IMR-90 (cell line): ENCODE measurements at regions not wholly inside any gene's neighbourhood (a gene's known extent, or its start where the extent isn't known, plus 50 kb on each side); places are given as distances from the start of the nearest gene placed in this dataset.

Source experiments
- ATAC-seq: fragments of 200-7000 bp; cut with Tn5 transposase; 2 replicates; pipeline ENCODE4 v1.9.1; 2020; ENCODE audit warnings: low read depth, mild to moderate bottlenecking, moderate library complexity
- BruUV-seq: library from RNA; stranded (reverse); fragments of 400-500 nt; replicated peaks from 2 replicates; lab custom pipeline; 2021; lab: Mats Ljungman, UMichigan
- CTCF ChIA-PET: fragments of 300-600 bp; formaldehyde crosslinking; extraction: SDS; loops from one replicate; lab custom pipeline; 2021; ENCODE audit warnings: antibody characterized with exemption; lab: Yijun Ruan, JAX
- POLR2A ChIA-PET: fragments of 300-600 bp; sonication (Branson Sonifier 250); formaldehyde crosslinking; loops from one replicate; lab custom pipeline; 2022; ENCODE audit warnings: antibody characterized with exemption; ENCODE audit not compliant: unreplicated experiment; lab: Charles Lee
- DNase-seq: peaks from one replicate; pipeline ENCODE4 v3.0.0; 2013
- H2AFZ ChIP-seq: replicated peaks from 2 replicates; pipeline ENCODE3; 2013; ENCODE audit warnings: low read length, mild to moderate bottlenecking; ENCODE audit not compliant: poor library complexity
- H2AK5ac ChIP-seq: 2 replicates; pipeline ENCODE4 v1.6.1; 2013; ENCODE audit warnings: low read depth, low read length, inconsistent platforms
- H2AK9ac ChIP-seq: replicated peaks from 2 replicates; pipeline ENCODE3; 2013; ENCODE audit warnings: mild to moderate bottlenecking, low read depth, low read length, moderate library complexity; ENCODE audit not compliant: poor library complexity
- H2BK120ac ChIP-seq: 2 replicates; pipeline ENCODE4 v1.6.1; 2013; ENCODE audit warnings: low read depth, low read length, inconsistent platforms
- H2BK15ac ChIP-seq: 3 replicates; pipeline ENCODE4 v1.6.1; 2013; ENCODE audit warnings: low read depth, low read length, inconsistent platforms
- H2BK20ac ChIP-seq: 2 replicates; pipeline ENCODE4 v1.6.1; 2013; ENCODE audit warnings: low read depth, mild to moderate bottlenecking, inconsistent platforms, low read length, moderate library complexity
- H2BK5ac ChIP-seq: 2 replicates; pipeline ENCODE4 v1.6.1; 2013; ENCODE audit warnings: mild to moderate bottlenecking, low read depth, low read length, inconsistent platforms; ENCODE audit not compliant: poor library complexity, severe bottlenecking
- H3K14ac ChIP-seq: replicated peaks from 2 replicates; pipeline ENCODE4 v1.6.1; 2013; ENCODE audit warnings: low read depth, low read length, inconsistent platforms
- H3K18ac ChIP-seq: 2 replicates; pipeline ENCODE4 v1.6.1; 2013; ENCODE audit warnings: low read depth, low read length, control low read depth
- H3K23ac ChIP-seq: 2 replicates; pipeline ENCODE4 v1.6.1; 2013; ENCODE audit warnings: low read depth, low read length, inconsistent platforms
- H3K27ac ChIP-seq: 2 replicates; pipeline ENCODE4 v1.5.1; 2013; ENCODE audit warnings: mild to moderate bottlenecking, control low read depth, low read length; ENCODE audit not compliant: insufficient read depth
- H3K27me3 ChIP-seq: 2 replicates; pipeline ENCODE4 v1.6.1; 2013; ENCODE audit warnings: low read length; ENCODE audit not compliant: control insufficient read depth, insufficient read depth
- H3K36me3 ChIP-seq: 2 replicates; pipeline ENCODE4 v1.6.1; 2013; ENCODE audit warnings: low read length, mixed read lengths; ENCODE audit not compliant: control insufficient read depth, insufficient read depth
- H3K4ac ChIP-seq: 2 replicates; pipeline ENCODE4 v1.6.1; 2013; ENCODE audit warnings: low read depth, low read length, inconsistent platforms
- H3K4me1 ChIP-seq: 2 replicates; pipeline ENCODE4 v1.6.1; 2013; ENCODE audit warnings: low read length, mixed read lengths; ENCODE audit not compliant: control insufficient read depth, insufficient read depth
- H3K4me2 ChIP-seq: 2 replicates; pipeline ENCODE4 v1.6.1; 2013; ENCODE audit warnings: low read depth, mild to moderate bottlenecking, control low read depth, low read length, moderate library complexity
- H3K4me3 ChIP-seq: 2 replicates; pipeline ENCODE4 v1.5.1; 2013; ENCODE audit warnings: low read depth, mild to moderate bottlenecking, control low read depth, low read length, moderate library complexity; ENCODE audit not compliant: insufficient read depth
- H3K56ac ChIP-seq: 2 replicates; pipeline ENCODE4 v1.6.1; 2013; ENCODE audit warnings: low read length, inconsistent platforms; ENCODE audit not compliant: insufficient read depth; ENCODE audit errors: extremely low read depth
- H3K79me1 ChIP-seq, 2 experiments: 2 replicates each; pipeline ENCODE4 v1.6.1; 2013; ENCODE audit warnings: low read length in 2 of 2, inconsistent platforms in 1 of 2, low read depth in 1 of 2
- H3K9ac ChIP-seq: 2 replicates; pipeline ENCODE4 v1.6.1; 2013; ENCODE audit warnings: low read depth, low read length, control low read depth
- H3K9me1 ChIP-seq: 2 replicates; pipeline ENCODE4 v1.6.1; 2013; ENCODE audit warnings: low read length, inconsistent platforms; ENCODE audit not compliant: insufficient read depth
- H3K9me3 ChIP-seq: 2 replicates; pipeline ENCODE4 v1.6.1; 2013; ENCODE audit warnings: low read length; ENCODE audit not compliant: control insufficient read depth, insufficient read depth
- H4K20me1 ChIP-seq: 2 replicates; pipeline ENCODE4 v1.6.1; 2013; ENCODE audit warnings: low read length, inconsistent platforms; ENCODE audit not compliant: insufficient read depth
- H4K5ac ChIP-seq: 2 replicates; pipeline ENCODE4 v1.6.1; 2013; ENCODE audit warnings: mild to moderate bottlenecking, low read depth, low read length, control low read depth
- H4K8ac ChIP-seq, 2 experiments: 2 replicates each; pipeline ENCODE4 v1.6.1; 2013; ENCODE audit warnings: low read depth in 2 of 2, low read length in 2 of 2, control low read depth in 1 of 2, inconsistent platforms in 1 of 2
- H4K91ac ChIP-seq: 2 replicates; pipeline ENCODE4 v1.6.1; 2013; ENCODE audit warnings: low read depth, low read length, inconsistent platforms; ENCODE audit not compliant: insufficient read depth
- BHLHE40 ChIP-seq: fragments of 150-350 bp; IDR thresholded peaks from 2 replicates; pipeline ENCODE4 v1.6.1; 2016; ENCODE audit warnings: mild to moderate bottlenecking, low read depth, low read length
- CEBPB ChIP-seq: IDR thresholded peaks from 2 replicates; pipeline ENCODE4 v1.6.1; 2012; ENCODE audit warnings: low read depth, low read length, improper control_type of control experiment
- CHD1 ChIP-seq: IDR thresholded peaks from 2 replicates; pipeline ENCODE4 v1.6.1; 2012; ENCODE audit warnings: low read depth, low read length, improper control_type of control experiment
- CTCF ChIP-seq: conservative IDR thresholded peaks from 2 replicates; pipeline ENCODE4 v1.5.1; 2012; ENCODE audit warnings: mild to moderate bottlenecking, low read depth, low read length, improper control_type of control experiment
- ELK1 ChIP-seq: fragments of 150-350 bp; IDR thresholded peaks from 2 replicates; pipeline ENCODE4 v1.6.1; 2016; ENCODE audit warnings: low read depth, mild to moderate bottlenecking, low read length, moderate library complexity, borderline replicate concordance
- FOS ChIP-seq: fragments of 150-350 bp; IDR thresholded peaks from 2 replicates; pipeline ENCODE4 v1.6.1; 2016; ENCODE audit warnings: low read depth, low read length
- MAFK ChIP-seq: IDR thresholded peaks from 2 replicates; pipeline ENCODE4 v1.6.1; 2012; ENCODE audit warnings: low read depth, low read length, improper control_type of control experiment
- MAZ ChIP-seq: IDR thresholded peaks from 2 replicates; pipeline ENCODE4 v1.6.1; 2012; ENCODE audit warnings: low read depth, mild to moderate bottlenecking, low read length, improper control_type of control experiment, moderate library complexity, borderline replicate concordance
- MXI1 ChIP-seq: IDR thresholded peaks from 2 replicates; pipeline ENCODE4 v1.6.1; 2012; ENCODE audit warnings: low read depth, mild to moderate bottlenecking, low read length, moderate library complexity, borderline replicate concordance
- NFE2L2 ChIP-seq: fragments of 150-350 bp; IDR thresholded peaks from 2 replicates; pipeline ENCODE4 v1.6.1; 2016; ENCODE audit warnings: low read depth, mild to moderate bottlenecking, low read length
- POLR2A ChIP-seq: IDR thresholded peaks from 2 replicates; pipeline ENCODE4 v1.6.1; 2012; ENCODE audit warnings: mild to moderate bottlenecking, low read depth, low read length
- RAD21 ChIP-seq: IDR thresholded peaks from 2 replicates; pipeline ENCODE4 v1.6.1; 2012; ENCODE audit warnings: low read length, improper control_type of control experiment
- RCOR1 ChIP-seq: IDR thresholded peaks from 2 replicates; pipeline ENCODE4 v1.6.1; 2012; ENCODE audit warnings: mild to moderate bottlenecking, low read length, improper control_type of control experiment; ENCODE audit not compliant: insufficient replicate concordance
- RFX5 ChIP-seq: IDR thresholded peaks from 2 replicates; pipeline ENCODE4 v1.8.0; 2012; ENCODE audit warnings: low read depth, mild to moderate bottlenecking, low read length, moderate library complexity
- SMC3 ChIP-seq: fragments of 150-350 bp; IDR thresholded peaks from 2 replicates; pipeline ENCODE4 v1.6.1; 2016; ENCODE audit warnings: low read depth, mild to moderate bottlenecking, antibody characterized with exemption, low read length, moderate library complexity
- USF2 ChIP-seq: fragments of 150-350 bp; IDR thresholded peaks from 2 replicates; pipeline ENCODE4 v1.6.1; 2017; ENCODE audit warnings: mild to moderate bottlenecking, antibody characterized with exemption, low read length, low read depth
- WGBS, 2 experiments: methylation state at CpG; one replicate each; pipeline versions ENCODE4 v1.1.5 to v1.1.7; 2013; ENCODE audit warnings: missing lambda C conversion rate in 2 of 2; ENCODE audit not compliant: insufficient read length in 1 of 2; ENCODE audit errors: extremely low coverage in 2 of 2; 5-methylcytosine and 5-hydroxymethylcytosine counted together
- dilution Hi-C: fragments of 300-500 bp; cut with HindIII; formaldehyde crosslinking; loops from one replicate; pipeline ENCODE4 v1.14.3; 2018; ENCODE audit warnings: low sequenced_read_pairs; ENCODE audit not compliant: unreplicated experiment
- in situ Hi-C: fragments of 300-500 bp; cut with MboI; formaldehyde crosslinking; loops from 3 replicates; pipeline ENCODE4 v1.14.3; 2019; ENCODE audit warnings: low sequenced_read_pairs, inconsistent platforms, mixed read lengths
- intact Hi-C: fragments of 100-400 bp; cut with micrococcal nuclease; formaldehyde crosslinking; loops from 2 replicates; pipeline ENCODE4 v1.10.0; 2022

GRCh38 chr1:5684791-5685190 lies 307.4 kb downstream of the NPHP4 start:
- no TSS peak for BruUV-seq

More at GRCh38 chr1:5684791-5685190, 307.4 kb downstream of the NPHP4 start:
- H2AFZ ChIP-seq = no peak overlapping the region
- no peak overlapping the region for H3K9ac ChIP-seq
- H4K8ac ChIP-seq = no peak overlapping the region
- no peak overlapping the region for H2BK120ac ChIP-seq
- WGBS, 2 experiments = 55% methylated on average over 4 of the region's 11 CpGs; no CpG with 5 or more reads in 1 of the 2 experiments
- no peak overlapping the region for H2AK5ac ChIP-seq
- no peak overlapping the region for H3K27ac ChIP-seq
- no peak overlapping the region for H2BK5ac ChIP-seq
- ChIA-PET POLR2A (no interaction called here), CTCF (no interaction called here)
- no peak overlapping the region for H3K56ac ChIP-seq
- no peaks in the 10 kb centered on the region for H3K79me1 ChIP-seq
- no peak overlapping the region for H2AK9ac ChIP-seq
- no peak overlapping the region for H3K14ac ChIP-seq
- ATAC-seq (no peak), DNase-seq (no peak)
- dilution Hi-C loops (no loop called here), in situ Hi-C loops (no loop called here), intact Hi-C loops (no loop called here)
- H3K4me2 ChIP-seq = no peak overlapping the region
- no peak overlapping the region for H3K23ac ChIP-seq
- H3K9me1 ChIP-seq = no peaks in the 10 kb centered on the region
- H2BK15ac ChIP-seq = no peak overlapping the region
- H4K5ac ChIP-seq = no peak overlapping the region
- H4K20me1 ChIP-seq = no peaks in the 10 kb centered on the region
- no peak overlapping the region for H3K4me3 ChIP-seq
- no peaks in the 10 kb centered on the region for H3K27me3 ChIP-seq
- no peak overlapping the region for H3K4ac ChIP-seq
- H2BK20ac ChIP-seq = no peak overlapping the region
- no peaks in the 10 kb centered on the region for H3K4me1 ChIP-seq
- H3K9me3 ChIP-seq = peaks cover 52% of the 10 kb centered on the region
- no peaks in the 10 kb centered on the region for H3K36me3 ChIP-seq
- no peak overlapping the region for H4K91ac ChIP-seq
- no peak for TF ChIP-seq SMC3
- TF ChIP-seq RCOR1 = no peak
- TF ChIP-seq MAFK = no peak
- TF ChIP-seq RAD21 = no peak
- TF ChIP-seq ELK1 = no peak
- no peak for TF ChIP-seq NFE2L2
- no peak for TF ChIP-seq MAZ
- TF ChIP-seq MXI1 = no peak
- TF ChIP-seq USF2 = no peak
- no peak for TF ChIP-seq FOS
- no peak for TF ChIP-seq RFX5
- TF ChIP-seq POLR2A = no peak
- no peak for TF ChIP-seq BHLHE40
- no peak for TF ChIP-seq CHD1
- TF ChIP-seq CEBPB = no peak
- no peak for TF ChIP-seq CTCF
- no peak overlapping the region for H3K18ac ChIP-seq
